Ectodermal cell (in vitro differentiated cells): ENCODE measurements at regions not wholly inside any gene's neighbourhood (a gene's known extent, or its start where the extent isn't known, plus 50 kb on each side); places are given as distances from the start of the nearest gene placed in this dataset.

Source experiments
- H3K27ac ChIP-seq: 2 replicates; pipeline ENCODE4 v1.7.0; 2013; ENCODE audit warnings: mild to moderate bottlenecking, low read depth, low read length; ENCODE audit not compliant: insufficient read depth, poor library complexity, severe bottlenecking
- H3K27me3 ChIP-seq: 2 replicates; pipeline ENCODE4 v1.7.0; 2013; ENCODE audit warnings: mild to moderate bottlenecking, low read length; ENCODE audit not compliant: insufficient read depth, control insufficient read depth, poor library complexity, severe bottlenecking
- H3K36me3 ChIP-seq: one replicate; pipeline ENCODE4 v1.7.0; 2013; ENCODE audit warnings: low read length; ENCODE audit not compliant: control insufficient read depth, insufficient read depth
- H3K4me1 ChIP-seq: one replicate; pipeline ENCODE4 v1.7.0; 2013; ENCODE audit warnings: low read length; ENCODE audit not compliant: control insufficient read depth, insufficient read depth
- H3K4me3 ChIP-seq: 2 replicates; pipeline ENCODE4 v1.7.0; 2013; ENCODE audit warnings: low read depth, low read length, control low read depth; ENCODE audit not compliant: insufficient read depth
- H3K9me3 ChIP-seq: 2 replicates; pipeline ENCODE4 v1.7.0; 2013; ENCODE audit warnings: mild to moderate bottlenecking, low read length, moderate library complexity; ENCODE audit not compliant: control insufficient read depth
- WGBS, 2 experiments: methylation state at CpG; one replicate each; pipeline ENCODE4 v1.1.7; 2013; ENCODE audit warnings: missing lambda C conversion rate in 2 of 2; 5-methylcytosine and 5-hydroxymethylcytosine counted together

- WGBS, 2 experiments: 84 to 85% methylated on average over 27 of the region's 27 CpGs
- H3K27me3 ChIP-seq: no peaks in the 10 kb centered on the region
- no peaks in the 10 kb centered on the region for H3K4me1 ChIP-seq
- no peaks in the 10 kb centered on the region for H3K9me3 ChIP-seq
- H3K27ac ChIP-seq: no peak overlapping the region
- H3K4me3 ChIP-seq: no peak overlapping the region
- no peaks in the 10 kb centered on the region for H3K36me3 ChIP-seq
Measured at GRCh38 chr17:79248843-79249493, 174.3 kb downstream of the ENGASE start.

- no peaks in the 10 kb centered on the region for H3K4me1 ChIP-seq
- H3K27me3 ChIP-seq: no peaks in the 10 kb centered on the region
- H3K4me3 ChIP-seq: no peak overlapping the region
- 82 to 83% methylated on average over 27 of the region's 27 CpGs for WGBS, 2 experiments
- no peaks in the 10 kb centered on the region for H3K36me3 ChIP-seq
- H3K27ac ChIP-seq: no peak overlapping the region
- no peaks in the 10 kb centered on the region for H3K9me3 ChIP-seq
Measured at GRCh38 chr17:79246225-79247190, 171.9 kb downstream of the ENGASE start.

GRCh38 chr17:79244665-79245064 lies 170.0 kb downstream of the ENGASE start:
- no peaks in the 10 kb centered on the region for H3K27me3 ChIP-seq
- no peak overlapping the region for H3K4me3 ChIP-seq
- H3K36me3 ChIP-seq: no peaks in the 10 kb centered on the region
- H3K4me1 ChIP-seq: no peaks in the 10 kb centered on the region
- no peak overlapping the region for H3K27ac ChIP-seq
- H3K9me3 ChIP-seq: no peaks in the 10 kb centered on the region

- Histone ChIP-seq H3K27ac (no peak overlapping the region), H3K4me3 (no peak overlapping the region), H3K4me1 (no peaks in the 10 kb centered on the region), H3K36me3 (no peaks in the 10 kb centered on the region), H3K9me3 (no peaks in the 10 kb centered on the region), H3K27me3 (no peaks in the 10 kb centered on the region)
- 94 to 96% methylated on average over 8 of the region's 8 CpGs for WGBS, 2 experiments
Measured at GRCh38 chr17:79243996-79244395, 169.4 kb downstream of the ENGASE start.

- H3K36me3 ChIP-seq: no peaks in the 10 kb centered on the region
Measured at GRCh38 chr17:79243603-79243990, 169.0 kb downstream of the ENGASE start.

GRCh38 chr17:79242873-79243602 lies 168.4 kb downstream of the ENGASE start:
- Histone ChIP-seq H3K9me3 (no peaks in the 10 kb centered on the region), H3K4me3 (no peak overlapping the region), H3K27me3 (no peaks in the 10 kb centered on the region), H3K27ac (no peak overlapping the region), H3K4me1 (no peaks in the 10 kb centered on the region), H3K36me3 (no peaks in the 10 kb centered on the region)
- 89 to 90% methylated on average over 10 of the region's 10 CpGs for WGBS, 2 experiments

More at GRCh38 chr17:79243603-79243990, 169.0 kb downstream of the ENGASE start:
- Histone ChIP-seq H3K4me1 (no peaks in the 10 kb centered on the region), H3K9me3 (no peaks in the 10 kb centered on the region), H3K27me3 (no peaks in the 10 kb centered on the region), H3K27ac (no peak overlapping the region), H3K4me3 (no peak overlapping the region)
- WGBS, 2 experiments: 95 to 97% methylated on average over 4 of the region's 4 CpGs

- Histone ChIP-seq H3K27me3 (no peaks in the 10 kb centered on the region), H3K36me3 (no peaks in the 10 kb centered on the region), H3K27ac (no peak overlapping the region), H3K9me3 (no peaks in the 10 kb centered on the region), H3K4me3 (no peak overlapping the region), H3K4me1 (no peaks in the 10 kb centered on the region)
- WGBS, 2 experiments: 82 to 87% methylated on average over 2 of the region's 2 CpGs
Measured at GRCh38 chr17:79242393-79242792, 167.8 kb downstream of the ENGASE start.

GRCh38 chr17:79241616-79242015 lies 167.0 kb downstream of the ENGASE start:
- no peaks in the 10 kb centered on the region for H3K9me3 ChIP-seq
- H3K27me3 ChIP-seq: no peaks in the 10 kb centered on the region
- no peaks in the 10 kb centered on the region for H3K36me3 ChIP-seq
- H3K4me1 ChIP-seq: no peaks in the 10 kb centered on the region
- no peak overlapping the region for H3K4me3 ChIP-seq
- no peak overlapping the region for H3K27ac ChIP-seq
- 93 to 96% methylated on average over 5 of the region's 5 CpGs for WGBS, 2 experiments

GRCh38 chr17:79239205-79239604 lies 164.6 kb downstream of the ENGASE start:
- Histone ChIP-seq H3K9me3 (no peaks in the 10 kb centered on the region), H3K27me3 (no peaks in the 10 kb centered on the region), H3K4me3 (no peak overlapping the region), H3K27ac (no peak overlapping the region), H3K4me1 (peaks cover 1% of the 10 kb centered on the region), H3K36me3 (no peaks in the 10 kb centered on the region)
- 87 to 90% methylated on average over 9 of the region's 9 CpGs for WGBS, 2 experiments
